ENCODE measurements at regions not wholly inside any gene's neighbourhood (a gene's known extent, or its start where the extent isn't known, plus 50 kb on each side); places are given as distances from the start of the nearest gene placed in this dataset.

DNA sequence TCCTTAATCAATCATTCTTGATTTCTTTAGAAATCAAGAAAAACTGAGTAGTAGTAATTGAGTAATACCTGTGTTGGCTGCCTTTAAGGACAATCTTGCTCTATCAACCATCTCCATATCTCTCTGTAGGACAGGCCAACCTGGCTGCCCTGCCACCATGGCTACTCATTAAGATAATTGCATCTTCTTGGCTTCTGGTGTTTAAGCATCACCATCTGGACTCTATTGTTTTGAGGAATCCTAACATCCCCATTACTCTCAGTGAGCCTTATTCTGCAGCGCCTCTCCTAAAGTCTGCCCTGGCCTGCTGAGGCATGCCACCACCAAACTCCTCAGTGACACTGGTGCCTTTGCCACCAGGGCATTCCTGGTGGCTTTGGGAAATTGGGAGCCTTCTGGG is 442.6 kb upstream of the ZNF507 start:
- DNase-seq: no peak

GRCh38 chr19:31903979-31904378 is 441.4 kb upstream of the ZNF507 start:
- DNase-seq: no peak

DNA sequence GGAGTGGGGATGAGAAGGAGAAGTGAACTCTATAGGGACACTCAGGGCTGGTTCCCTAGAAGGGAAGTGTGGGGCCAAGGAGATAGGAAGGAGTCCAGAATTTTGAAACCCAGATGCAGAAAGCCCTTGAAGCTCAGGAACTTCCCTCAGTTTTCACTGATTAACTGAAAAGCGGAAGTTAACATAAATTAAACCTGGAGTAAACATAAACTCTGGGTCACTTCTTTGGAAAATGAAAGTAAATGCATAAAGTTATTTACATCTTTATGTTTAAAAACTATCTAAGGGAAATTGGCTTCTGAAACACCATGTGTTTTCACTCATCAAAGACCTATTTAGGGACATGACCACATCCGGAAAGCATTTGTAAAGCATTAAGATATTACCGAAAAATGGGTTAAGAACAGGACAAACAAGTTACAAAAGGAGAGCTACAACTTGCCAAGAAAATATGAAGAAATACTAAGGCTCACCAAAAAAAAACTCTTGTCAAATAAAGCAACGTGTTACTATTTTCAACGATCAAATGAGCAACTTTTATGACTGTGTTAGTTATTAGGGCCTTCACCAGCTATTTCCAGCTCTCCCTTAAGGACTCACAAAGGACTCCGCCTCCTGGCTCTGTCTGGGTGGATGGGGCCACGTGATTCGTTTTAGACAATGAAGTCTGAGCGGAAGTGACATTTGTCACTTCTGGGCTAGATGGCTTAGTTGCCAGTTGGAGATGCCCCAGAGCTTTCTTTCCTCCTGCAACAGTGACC is 439.1 kb upstream of the ZNF507 start:
- no peak for DNase-seq

DNA sequence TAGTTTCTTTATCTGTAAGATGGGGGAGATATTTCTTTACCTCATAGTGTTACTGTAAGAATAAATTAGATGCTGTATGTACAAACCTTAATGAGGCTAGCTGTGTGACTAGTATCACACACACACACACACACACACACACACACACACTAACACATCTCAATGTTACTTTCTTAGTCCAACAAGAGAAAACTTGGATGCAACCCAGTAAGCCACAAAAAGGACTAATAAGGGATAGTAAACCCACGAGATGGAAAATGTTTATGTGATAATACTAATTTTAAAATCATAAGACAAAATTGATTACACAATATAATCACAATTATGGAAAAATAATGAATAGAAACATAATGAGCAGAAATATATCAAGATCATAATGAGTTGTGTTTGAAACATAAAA is 437.7 kb upstream of the ZNF507 start:
- no peak for DNase-seq

- no peak for DNase-seq
These were observed 437.3 kb upstream of the ZNF507 start for GRCh38 chr19:31908080-31908479.

DNA sequence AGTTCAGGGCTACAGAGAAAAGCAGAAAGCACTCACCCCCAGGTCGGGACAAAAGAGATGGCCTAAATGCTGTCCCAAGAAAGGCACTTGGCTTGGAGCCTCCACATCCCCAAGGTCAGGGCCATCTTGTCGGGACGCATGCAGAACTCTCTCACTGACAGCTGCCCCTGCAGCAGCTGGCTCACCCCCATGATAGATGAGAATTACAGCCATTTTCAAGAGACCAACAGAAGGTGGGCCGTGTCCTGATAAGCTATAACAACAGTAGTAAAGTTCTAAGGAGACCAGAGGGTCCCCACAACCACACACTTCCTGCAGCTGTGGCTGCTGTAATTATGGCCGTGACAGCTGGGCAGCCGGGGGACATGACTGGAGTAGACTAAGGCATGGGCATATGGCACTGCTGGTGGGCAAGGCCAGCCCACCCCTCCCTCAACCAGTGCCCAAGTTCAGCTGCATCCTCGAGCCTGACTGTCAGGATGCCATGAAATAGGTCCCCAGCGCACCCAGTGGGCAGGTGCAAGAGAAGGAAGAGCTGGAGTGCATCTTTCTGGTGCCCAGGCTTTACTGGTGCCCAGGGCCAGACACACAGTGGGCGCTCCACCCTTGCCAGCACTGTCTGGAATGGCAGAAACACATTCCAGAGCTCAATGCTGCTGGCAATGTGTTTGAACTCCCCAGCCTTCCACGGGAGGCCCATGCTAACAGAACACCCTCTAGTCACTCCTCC is 436.7 kb upstream of the ZNF507 start:
- no peak for DNase-seq

DNA sequence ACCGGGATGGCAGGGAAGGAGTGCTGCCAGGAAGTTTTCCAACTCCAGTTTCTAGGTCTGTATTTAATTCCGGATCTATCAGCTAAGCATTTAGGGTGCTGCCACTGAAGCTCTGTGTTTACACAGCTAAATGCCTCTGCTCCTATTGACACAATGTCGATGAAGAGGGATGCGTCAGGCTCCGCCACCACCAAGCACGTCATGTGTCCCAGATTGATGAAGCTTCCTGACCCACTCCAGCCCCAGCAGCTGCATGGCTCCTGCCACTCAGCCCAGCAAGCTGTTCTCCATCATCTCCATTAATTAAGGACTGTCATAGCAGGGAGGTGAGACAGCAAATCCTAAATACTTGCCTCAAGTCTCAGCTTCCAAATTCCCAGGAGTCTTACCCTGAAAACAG is 435.2 kb upstream of the ZNF507 start:
- no peak for DNase-seq

- no peak for DNase-seq
These were observed 433.8 kb upstream of the ZNF507 start for GRCh38 chr19:31911577-31911976.

DNA sequence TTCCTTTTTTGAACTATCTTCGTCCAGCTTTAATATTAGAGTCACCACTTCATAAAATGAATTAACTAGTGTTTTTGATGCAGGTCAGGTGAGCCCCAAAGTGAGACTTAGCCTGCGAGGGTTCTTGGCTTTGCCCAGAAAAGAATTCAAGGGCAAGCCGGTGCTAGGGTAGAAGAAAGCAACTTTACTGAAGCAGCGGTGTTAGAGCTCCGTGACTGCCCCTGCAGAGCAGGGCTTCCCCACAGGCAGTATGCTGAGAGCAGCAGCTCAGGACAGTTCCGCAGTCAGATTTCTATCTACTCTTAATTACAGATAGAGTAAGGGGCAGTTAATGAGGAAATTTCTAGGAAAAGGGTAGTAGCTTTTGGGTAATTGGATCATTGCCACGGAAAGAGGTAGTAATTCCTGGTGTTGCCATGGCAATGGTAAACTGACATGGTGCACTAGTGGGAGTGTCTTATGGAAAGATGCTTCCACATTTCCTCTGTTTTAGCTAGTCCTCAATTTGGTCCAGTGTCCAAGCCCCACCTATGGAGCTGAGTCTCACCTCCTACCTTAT is 432.2 kb upstream of the ZNF507 start:
- no peak for DNase-seq

- no peak for DNase-seq
These were observed 415.0 kb upstream of the ZNF507 start for GRCh38 chr19:31930401-31930800.

DNA sequence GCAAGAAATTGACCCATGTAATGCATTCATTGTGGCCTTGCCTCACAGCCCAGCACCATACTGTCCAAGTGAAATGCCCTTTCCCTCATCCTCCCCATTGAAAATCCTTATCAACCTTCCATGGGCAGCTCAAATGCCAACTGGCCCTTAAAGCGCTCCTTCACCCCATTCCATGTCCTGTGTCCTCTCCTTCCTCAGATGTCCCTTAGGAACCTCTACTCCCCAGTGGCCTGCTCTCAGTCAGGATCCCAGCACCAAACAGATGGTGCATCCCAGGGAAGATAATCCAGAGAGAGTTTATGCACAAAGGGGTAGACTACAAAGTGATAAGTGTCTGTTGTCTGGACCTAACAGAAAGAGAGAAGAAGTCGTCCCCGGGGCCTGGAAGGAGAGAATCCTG is 407.4 kb upstream of the ZNF507 start:
- DNase-seq: no peak

DNA sequence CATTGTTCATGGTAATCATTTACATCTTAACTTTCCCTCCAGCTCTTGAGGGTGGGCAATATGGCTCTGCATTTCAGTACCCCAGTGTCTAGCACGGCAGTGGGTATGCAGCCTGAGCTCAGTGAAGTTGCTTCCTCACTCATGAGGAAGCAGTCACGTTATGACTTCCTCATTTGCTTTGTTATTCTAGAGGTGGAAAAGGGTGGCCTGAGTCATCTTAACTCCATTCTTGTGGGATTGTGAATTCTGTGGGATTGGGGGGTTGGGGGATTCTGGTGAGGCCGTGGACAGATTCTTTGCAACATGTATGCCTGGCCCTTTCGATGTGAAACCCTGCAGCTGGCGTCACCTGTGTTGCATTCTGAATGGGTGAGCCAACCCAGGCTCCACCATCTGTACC is 406.7 kb upstream of the ZNF507 start:
- no peak for DNase-seq

DNA sequence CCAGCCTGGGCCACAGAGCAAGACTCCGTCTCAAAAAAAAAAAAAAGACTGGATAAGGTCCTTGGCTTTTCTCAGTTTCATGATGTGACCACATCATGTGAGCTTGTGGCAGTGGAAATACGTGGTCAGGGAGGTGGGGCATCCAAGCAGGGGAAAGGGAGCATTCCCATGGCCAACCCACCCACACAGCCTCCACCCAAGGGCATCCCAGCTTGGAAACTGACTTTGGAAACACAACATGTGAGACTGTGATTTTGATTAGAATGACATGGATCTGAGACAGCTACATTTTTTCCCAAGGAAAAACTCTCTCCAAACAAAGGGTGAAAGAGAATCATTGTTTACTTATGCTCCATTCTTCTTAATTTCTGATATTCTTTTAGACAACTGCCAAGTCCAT is 405.0 kb upstream of the ZNF507 start:
- no peak for DNase-seq

DNA sequence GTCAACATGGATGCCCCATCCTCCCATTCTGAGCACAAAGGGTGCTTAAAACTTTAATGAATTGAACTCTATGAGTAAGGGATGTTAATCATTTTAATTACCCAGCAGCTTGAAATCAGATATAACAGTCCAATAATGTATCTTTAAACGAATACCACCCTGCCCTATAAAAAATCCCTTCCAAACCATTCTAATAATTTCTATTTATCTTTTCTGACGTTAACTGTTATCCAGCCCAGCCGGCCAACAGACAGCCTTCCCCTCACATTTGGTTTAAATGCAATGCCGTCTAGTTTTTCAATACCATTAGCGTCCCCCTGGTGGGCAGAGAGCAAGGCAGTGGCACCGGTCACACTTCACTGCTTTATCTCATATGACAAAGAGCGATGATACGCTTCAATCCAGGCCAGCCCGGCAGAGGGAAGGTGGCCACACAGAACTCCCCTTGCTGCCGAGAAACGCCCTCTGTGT is 402.2 kb upstream of the ZNF507 start:
- DNase-seq: no peak

- DNase-seq: no peak
These were observed 401.6 kb upstream of the ZNF507 start for GRCh38 chr19:31943778-31944177.

GRCh38 chr19:31944326-31944725 is 401.1 kb upstream of the ZNF507 start:
- no peak for DNase-seq

GRCh38 chr19:31946491-31946890 is 398.9 kb upstream of the ZNF507 start:
- DNase-seq: no peak

DNA sequence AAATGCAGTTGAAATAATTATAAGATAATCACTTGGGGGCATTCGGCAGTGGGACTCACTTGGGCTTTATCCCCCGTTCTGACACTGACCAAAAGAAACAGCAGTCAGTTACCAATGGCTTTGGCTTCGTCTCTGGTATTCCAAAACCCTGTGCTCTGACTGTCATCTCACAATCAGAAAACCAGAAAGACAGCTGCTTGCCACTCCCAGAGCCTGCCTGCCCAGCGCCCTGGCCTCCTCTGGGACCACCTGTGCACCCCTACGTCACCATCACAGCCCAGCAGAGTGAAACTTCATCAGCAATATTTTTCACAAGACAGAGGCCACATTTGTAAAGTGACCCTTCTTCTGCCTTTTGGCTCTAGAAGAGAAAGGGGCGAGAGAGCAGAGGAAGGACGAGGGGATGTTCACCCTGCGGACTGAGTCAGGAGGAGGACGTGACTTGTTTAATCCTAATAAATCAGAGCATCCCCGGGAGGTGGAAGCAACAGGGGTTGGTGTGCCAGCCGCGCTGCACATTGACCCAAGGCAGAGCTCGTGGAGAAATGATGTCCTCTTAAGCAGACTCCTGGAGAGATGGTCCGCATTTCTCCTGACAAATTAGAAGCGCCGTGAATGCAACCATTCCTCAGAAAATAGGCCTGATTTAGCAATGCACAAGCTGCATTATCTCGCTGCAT is 397.8 kb upstream of the ZNF507 start:
- no peak for DNase-seq

DNA sequence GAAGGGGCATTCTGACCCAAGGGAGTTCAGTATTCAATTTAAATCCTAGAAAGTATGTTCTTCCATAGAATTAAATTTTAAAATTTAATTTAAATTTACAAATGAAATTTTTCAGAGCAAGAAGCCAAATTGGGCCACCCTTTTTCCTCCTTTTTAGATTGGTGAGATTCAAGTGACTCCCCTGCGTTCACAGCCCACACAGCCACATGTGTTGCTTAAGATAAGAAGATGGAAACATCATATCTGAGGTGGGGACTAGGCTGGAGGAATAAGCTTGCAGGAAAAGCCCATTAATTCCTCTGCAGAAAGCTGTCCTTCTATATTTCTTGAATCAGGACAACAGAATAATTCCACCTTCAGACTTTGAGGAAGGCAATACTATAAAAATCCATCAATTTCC is 392.7 kb upstream of the ZNF507 start:
- no peak for DNase-seq

- no peak for DNase-seq
These were observed 390.3 kb upstream of the ZNF507 start for GRCh38 chr19:31955061-31955460.

DNA sequence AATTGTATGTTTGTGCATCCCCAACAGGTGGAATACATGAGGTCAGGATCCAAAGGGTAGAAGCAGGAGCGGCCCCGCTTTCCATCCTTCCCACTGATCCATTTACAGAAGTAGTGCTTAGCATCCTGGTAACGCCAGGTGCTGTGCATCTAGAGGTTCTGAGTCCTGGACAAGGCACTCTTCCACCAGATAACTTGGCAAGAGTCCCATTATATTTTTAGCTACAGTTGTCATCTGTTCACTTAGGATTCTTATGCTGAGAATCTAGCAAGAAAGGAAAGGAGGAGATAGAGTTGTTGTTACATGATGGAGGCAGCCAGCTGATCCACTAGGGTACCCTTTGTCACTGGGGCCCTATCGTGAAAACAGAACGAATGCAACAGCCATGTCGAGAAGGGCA is 389.5 kb upstream of the ZNF507 start:
- DNase-seq: no peak

- DNase-seq: no peak
These were observed 388.5 kb upstream of the ZNF507 start for GRCh38 chr19:31956771-31957392.

- DNase-seq: no peak
These were observed 387.7 kb upstream of the ZNF507 start for GRCh38 chr19:31957711-31958110.
